RKO (cell line): ENCODE measurements at regions not wholly inside any gene's neighbourhood (a gene's known extent, or its start where the extent isn't known, plus 50 kb on each side); places are given as distances from the start of the nearest gene placed in this dataset.

Experiments used
- DNase-seq: peaks from one replicate; pipeline ENCODE4 v3.0.0-alpha.2; 2016; ENCODE audit warnings: low spot score

DNA sequence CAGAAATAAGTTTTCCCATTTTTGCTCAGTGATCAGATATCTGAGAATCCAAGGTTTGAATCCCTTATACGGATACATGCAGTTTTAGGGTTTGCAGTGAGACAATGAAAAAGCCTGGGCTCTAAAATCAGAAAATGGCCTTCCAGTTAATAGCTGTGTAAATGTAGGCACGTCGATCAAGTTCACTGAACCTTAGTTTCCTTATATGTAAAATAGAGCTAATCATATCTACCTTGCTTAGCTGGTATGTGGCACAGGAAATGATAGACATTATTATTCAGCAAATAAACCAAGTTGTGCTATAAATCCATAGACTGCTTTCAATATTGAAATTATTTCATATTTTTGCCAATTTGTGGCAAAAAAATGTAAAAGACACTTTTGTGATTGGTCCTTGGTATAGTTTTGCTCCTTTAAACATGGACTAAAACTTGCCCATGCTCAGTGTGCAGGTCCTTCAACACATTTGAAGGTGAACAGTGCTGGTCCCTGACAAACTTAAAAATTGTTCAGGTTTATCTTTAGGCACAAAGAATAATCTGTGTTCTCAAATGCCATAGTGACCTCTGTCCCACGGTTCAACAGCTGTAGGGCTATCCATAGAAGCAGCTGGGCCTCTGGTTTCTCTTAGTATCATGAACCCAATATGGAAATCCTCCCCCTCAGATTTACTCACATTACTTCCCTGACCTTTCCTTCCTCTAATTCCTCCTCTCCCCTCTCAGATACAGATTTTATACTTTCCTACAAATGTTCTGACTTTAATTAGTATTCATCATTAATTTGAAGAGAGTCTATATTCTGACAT, 51.0 kb downstream of the CCDC54 start:
- DNase-seq = no peak

DNA sequence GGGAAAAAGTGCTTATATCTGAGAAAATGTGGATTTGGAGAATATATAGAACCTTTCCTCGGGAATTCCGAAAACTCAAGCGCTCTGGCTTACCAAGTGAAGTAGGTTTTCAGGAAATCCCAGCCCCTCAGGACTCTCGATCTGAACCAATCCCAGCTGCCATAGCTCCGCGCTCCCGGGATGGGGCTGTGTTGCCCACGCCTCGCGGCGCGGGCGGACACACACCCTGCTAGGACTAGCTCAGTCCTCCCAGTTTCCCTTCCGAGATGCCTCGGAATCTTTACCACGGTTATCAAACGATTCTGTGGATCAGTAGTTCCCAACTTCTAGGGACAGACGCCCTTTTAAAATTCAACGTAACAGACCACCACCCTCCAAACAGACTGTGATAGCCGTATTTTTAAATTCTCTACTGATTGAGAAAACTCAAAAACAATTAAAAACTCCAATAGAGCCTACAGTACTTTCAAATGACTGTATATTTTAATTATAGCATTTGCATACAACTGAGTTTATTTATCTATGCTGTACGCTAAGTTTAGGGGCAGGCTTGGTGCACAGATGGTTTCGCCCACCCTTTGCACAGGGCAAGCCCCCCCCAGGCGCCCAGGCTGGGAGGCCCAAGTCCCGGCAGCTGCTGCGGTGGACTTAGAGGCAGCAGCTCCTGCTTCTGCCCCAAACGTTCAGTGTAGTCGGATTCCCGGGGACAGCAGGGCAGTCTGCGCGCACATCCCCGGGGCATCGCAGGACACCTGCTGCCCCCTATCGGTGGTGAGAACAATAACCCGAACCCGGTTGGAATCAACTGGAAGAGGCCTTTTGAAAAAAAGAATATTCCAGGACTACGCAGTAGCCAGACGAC, 52.3 kb downstream of the CCDC54 start:
- no peak for DNase-seq

DNA sequence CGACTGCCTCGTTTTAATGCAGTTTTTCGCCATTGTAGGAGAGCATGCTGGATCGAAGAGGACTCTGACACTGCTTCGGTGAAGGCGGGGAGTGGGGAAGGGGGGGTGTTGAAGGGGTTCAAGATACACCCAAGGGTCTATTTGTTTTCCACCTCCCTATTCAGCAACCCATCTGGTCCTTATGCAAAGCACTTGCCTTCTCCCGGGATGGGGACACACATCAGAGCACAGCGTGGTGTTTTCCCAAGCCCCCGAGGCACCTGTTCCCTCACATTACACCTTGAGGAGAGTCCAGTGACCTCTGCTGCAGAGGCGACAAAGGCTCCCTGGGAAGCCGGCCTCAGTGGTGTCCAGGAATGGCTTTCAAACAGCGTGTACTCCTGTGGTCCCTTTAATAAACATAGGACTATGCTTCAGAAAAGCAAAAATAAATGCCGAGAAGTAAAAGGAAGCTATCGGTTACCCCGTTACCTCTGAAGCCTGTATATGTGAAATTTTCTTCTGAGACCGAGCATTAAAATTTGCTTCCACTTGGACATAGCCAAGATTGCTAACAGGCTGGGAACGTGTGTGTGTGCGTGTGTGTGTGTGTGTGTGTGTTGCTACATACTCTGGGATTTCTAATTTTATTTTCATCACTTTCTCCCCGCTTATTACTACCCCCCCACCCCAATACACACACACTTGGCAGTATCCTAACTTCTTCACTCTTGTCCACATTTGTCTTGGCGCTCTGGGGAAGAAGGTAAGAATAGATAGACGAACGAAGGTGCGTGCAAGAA, 53.2 kb downstream of the CCDC54 start:
- DNase-seq = no peak

DNA sequence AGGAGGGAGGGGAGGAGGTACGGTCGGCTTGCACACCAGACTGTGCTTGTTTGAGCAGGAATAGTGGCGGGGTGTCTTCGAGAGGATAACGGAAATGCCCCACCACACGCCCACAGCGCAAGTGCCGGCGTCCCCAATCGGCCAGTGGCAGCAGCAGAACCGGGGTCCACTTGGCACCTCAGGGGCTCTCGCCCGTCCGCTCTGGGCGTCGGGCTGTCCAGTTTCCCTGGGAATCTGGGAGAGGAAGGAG, 53.7 kb downstream of the CCDC54 start:
- DNase-seq = no peak

DNA sequence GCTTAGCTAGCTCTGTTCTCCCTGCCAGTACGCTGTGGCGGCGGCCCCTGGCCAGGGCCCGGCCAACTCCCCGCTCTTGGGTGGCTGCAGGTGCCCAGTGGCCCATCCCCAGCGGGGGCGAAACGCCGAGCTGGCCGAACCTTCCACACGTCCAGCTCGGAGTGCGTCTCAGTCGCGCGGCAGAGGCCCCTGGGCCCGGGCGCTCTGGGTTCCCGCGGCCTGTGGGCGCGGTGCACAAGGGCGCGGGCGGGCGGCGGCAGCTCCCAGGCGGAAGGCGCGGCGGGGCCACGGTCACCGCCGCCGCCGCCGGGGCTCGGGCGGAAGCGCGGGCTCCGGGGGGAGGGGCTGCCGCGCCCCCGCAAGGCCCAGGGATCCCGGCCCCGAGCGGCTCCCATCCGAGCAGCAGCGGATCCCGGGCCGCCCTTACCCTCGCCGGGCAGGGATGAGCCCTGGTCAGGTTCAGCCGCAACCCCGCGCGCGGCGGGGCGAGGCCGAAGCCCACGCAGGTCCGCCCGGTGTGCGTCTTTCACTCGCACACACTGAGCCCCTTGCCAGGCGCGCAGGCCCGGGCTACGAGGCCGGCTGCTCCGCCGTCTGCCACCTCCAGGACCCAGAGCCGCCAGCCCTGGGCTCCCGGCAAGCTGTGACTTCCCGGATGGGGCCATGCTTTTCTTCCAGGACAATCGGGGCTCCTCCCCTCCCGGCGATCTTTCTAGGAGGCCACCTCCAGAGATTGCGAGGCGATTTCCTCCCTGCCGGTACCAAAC, 54.2 kb downstream of the CCDC54 start:
- peak; percentile 82 for DNase-seq

DNA sequence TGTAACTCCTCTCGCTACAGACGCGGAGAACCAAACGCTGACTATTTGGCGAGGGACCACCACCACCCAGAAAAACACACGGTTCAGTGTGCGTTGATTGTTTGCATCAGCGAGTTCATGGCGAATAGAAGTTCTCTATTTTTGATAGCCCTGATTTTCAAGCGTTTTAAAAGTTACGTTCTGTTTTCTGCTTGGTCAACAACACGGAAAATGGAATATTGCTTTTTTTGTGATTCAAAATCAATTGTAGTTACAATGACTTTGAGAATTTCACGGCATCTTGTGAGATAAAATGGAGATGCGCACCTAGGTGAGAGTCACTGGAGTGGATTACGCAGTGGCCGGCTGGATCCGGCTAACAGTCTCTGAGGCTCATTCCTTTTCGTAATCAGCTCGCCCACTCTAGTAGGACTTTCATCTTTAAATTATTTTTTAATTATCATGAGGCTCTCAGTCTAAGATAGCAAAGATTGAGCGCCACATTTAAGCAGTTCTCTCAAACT, 54.8 kb downstream of the CCDC54 start:
- DNase-seq = peak; percentile 74

DNA sequence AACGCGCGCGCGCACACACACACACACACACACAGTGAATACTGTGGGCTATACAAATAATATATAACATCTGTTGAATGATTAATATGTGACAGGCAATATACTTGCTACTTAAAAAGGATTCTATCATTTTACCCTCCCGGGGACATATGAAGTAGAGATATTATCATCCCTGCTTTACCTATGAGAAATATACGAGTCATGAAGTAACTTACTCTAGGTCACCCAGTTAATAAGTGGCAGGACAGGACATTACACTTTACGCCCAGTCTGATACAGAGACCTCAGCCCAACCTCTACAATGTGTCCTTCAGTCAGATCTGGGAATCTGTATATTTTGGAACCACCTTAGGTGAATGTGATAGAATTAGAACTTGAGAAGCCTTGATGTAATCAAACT, 55.4 kb downstream of the CCDC54 start:
- DNase-seq = peak; percentile 70

DNA sequence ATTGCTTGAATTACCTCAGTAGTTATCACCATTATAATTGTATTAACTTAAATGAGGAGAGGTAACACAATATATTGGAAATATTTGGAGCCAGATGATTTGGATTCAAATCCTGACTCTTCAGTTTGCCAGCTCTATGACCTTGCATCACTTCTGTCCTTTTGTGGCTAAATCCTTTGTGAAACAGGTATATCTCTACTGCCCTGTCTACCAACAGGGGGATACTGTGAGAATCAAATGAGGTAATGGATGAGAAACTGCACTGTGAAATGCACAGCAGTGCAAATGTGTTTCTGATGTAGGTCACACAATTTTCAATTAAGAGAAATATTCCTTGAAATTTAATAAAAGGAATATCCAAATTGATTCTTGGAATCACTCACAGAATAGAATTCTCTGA, 58.8 kb downstream of the CCDC54 start:
- DNase-seq = no peak

DNA sequence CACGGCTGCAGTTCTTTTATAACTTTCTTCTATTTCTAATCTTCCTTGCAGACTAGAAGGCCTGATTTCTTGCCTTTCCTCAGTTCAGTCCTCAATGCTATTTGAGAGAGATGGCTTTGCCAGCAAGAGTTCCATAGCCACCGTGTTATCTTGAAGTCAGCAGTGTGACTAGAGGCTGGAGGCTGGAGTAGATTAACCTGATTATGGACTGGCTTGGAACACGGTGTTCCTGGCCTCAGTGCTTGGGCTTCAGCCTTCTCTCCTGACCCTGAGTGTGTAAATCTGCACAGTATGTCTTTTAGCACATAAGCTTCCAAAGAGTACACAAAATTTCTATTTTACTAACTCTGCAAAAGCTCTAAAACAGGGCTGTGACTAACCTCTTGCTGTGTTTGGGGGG, 61.4 kb downstream of the CCDC54 start:
- DNase-seq = no peak

DNA sequence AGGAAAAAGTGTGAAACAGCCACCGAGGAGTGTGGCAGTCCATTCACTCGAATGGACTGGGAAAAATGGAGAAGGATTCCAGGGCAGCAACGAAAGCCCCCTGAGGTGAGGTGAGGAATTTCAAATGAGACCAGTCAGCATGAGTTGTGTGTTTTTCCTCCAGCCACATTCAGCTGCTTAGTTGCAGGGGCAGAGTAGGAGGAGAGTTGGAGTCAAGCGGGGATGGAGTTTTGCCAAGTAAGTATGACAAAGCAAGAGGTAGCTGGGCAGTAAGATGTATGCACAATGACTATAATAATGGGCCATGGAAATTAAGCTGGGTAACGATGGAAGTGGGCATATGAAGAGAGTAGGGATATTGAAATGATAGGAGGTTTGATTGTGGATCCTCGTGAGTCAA, 64.4 kb downstream of the CCDC54 start:
- DNase-seq = peak; percentile 35

DNA sequence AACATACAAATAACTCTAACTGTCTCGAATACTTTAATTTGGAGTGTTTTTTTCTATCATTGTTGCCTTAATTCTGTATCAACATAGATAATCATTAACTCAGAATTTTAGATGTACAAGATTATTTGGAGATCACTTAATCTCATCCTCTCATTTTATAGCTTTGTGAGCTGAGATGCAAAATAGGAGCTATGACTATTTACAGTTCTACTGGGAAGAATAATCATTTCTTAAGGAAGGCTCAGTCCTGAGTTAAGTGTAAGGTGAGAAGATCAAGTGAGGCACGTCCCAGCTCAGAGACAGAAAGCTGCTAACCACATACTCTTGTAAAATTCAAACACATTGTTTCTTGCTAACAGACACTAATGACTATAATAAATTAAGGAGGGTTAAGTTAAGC, 66.2 kb downstream of the CCDC54 start:
- DNase-seq = no peak

DNA sequence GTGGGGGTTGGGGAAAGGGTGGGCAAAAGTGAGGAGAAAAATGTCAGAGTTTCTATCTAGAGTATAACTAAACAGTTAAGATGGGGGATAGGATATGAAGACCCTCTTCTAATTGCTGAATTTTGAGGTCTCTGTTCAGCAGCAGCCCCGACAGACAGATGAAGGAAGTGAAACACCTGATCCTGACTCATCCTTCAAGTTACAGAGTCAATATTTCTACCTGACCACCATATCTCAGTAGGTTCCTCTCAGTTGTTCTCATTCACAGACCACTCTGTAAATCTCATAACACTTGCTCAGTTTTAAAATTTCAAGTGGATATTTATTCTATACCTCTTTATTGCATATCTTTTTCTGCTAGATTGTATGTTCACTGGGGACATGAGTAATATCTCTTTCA, 69.5 kb downstream of the CCDC54 start:
- DNase-seq = no peak

DNA sequence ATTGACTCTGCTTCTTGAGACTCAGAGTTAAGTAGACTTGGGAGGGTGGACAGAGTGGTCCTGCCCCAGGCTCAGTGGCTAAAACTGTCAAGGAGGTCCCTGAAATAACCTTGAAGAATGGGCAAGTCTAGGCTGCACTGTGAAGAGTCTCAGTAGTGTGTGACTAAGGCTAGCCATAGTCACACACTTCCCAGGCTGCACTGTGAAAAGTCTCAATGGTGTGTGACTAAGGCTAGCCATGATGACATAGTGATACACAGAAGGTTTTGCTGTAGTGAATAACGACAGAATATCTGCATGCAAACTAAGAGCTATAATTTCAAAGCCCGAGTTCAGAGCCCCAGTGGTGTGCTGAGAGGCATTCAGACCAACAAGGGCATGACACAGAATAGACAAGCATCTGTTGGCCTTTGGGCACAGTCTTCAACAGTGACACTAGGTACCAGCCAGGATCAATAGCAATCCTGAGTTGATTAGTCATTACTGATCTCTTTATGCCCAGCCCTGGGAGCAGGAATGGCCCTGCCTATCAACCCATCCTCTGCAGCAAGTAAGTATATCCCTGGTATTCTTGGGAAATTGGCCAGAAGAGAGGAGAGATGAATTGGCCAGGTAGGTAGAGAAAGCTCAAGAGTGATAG, 72.4 kb upstream of the BBX start:
- peak; percentile 77 for DNase-seq

DNA sequence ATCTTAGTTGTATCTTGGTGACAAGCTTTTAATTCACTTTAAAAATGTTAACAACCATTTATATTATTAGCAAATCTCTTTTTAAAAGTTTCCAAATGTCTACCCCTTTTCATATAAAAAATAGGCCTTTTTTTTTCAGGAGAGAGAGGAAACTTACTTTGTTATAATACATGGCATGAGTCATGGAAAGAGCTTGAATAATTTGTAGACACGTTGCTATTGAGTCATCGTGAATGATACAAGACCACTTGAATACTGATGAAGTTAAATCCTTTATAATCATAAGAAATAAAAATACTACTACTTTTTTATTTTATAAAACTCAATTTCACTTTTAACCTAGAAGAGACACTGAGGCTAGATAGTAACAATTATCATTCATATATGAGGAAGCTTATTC, 70.3 kb upstream of the BBX start:
- DNase-seq = peak; percentile 77

DNA sequence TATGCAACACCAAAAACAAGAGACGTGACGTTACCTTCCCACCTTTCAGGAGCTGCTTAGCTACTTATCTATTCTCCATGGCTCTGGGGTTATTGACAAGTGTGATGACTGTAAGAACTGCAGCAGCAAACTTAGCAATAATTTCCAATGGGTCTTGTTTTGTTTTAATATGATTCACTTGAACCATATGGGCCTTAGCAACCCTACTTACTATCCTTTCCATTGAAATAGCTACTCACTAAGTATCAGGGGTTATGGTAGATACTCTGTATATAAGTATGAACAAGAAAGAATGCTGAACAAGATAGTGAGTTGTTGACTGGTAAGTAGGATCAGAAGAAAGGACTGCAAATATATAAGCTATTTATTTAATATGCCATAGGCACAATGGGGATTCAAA, 69.3 kb upstream of the BBX start:
- DNase-seq = no peak

DNA sequence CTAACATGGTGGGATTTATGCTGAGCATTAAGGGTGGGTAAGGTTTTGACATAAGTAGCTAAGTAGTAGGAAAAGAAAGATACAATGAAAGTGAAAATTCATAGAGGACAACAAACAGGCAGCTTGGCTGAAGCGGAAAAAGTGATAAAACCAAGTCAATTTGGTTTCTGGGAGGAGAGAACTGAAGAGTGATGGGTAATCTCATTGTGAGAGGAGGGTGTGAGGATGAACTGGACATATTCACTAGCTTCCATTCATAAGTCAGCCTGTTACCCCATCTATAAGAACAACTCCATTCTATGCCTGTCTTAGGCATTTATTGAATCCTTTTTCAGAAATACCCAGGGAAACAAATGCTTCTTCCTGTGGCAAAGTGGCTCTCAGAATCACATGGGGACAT, 67.1 kb upstream of the BBX start:
- DNase-seq = no peak

DNA sequence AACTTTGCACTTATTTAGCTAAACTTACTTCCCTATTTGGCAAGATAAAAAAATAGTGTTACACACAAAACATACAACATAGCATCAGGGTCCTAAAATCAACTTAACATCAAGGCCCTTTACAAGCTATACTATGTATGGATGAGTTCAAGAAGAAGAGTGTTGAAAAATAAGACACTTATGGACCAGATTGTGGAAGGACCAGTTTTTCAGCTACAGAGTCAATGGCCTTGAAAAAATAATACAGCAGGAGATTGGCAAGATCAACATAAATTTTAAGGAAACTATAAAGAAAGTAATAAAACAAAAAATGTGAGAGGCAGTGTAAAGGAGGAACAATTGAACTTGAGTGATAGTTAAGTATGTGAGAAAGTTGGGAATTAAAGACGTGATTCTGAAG, 66.3 kb upstream of the BBX start:
- no peak for DNase-seq

DNA sequence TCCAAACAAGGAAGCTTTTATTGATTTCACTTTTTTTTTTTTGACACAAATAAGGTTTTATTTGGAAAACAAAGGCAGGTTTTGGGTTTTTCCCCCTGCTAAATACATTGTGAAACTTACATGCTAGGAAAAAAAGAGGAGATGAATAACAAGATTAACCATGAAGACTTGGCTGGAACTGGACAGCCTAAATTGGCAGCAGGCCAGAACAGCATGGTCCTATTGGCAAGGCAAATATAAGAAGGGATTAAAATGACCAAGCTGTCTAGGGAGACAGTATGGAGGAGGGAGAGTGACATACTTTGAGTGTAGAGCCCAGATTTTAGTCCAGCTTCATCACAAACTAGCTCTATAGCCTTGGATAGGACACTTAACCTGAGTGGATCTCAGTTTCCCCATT, 63.9 kb upstream of the BBX start:
- no peak for DNase-seq

DNA sequence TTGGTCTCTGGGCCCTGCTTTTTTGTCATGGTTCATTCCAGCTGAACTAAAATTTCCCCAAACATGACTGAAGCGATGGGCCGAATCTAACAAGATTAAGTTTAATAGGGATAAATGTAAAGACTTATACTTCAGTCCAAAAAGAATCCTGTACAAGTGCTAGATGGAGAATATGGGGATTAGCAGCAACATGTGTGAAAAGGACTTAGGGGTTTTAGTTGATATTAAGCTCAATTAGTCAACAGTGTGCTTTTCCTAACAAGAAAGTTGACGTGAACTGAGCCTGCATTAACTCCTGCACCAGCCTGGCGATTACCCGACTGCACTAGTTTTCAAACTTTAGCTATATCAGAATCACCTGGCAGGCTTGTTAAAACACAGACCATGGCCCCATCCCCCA, 61.0 kb upstream of the BBX start:
- DNase-seq = no peak

DNA sequence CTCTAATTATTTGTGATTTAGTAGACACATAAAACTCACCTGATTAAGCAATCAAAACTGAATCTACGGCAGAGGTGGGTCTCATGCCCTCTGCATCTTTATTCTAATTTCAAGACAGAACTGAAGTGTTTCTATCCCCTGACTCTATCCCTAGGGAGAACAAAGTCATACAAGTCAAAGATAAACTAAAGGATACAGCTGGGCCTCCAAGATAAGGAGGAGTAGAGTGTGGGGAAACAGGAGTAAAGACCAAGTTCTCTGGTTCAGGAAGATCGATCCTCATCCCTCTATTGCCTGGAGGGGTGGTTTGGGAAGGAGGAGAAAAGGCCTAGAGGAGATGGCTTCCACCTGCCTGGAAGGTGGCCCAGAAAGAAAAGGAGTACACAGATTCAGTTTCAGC, 58.7 kb upstream of the BBX start:
- DNase-seq = no peak

DNA sequence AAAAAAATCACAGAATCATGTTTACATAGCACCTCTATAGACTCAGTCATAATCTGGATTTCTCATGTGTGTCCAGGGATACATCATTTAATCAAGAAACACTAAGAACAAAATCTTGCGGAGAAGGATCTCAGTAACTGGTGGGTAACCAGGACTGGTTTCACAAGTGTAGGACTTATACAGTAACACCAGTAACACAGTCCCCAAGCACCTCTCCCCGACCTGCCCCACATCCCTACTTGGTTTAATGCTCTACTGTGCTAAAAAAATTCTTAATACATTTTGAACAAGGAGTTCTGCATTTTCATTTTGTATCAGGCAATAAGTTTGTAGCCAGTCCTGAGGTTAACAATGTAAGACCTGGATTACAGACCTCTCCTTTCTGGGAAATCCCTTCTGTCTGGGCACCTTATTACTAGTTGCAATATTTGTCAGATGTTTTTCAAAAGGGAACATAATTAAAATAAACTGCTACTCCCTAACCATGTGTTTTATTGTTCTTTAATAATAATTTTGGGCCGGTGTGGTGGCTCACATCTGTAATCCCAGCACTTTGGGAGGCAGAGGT, 57.6 kb upstream of the BBX start:
- no peak for DNase-seq
